GM23248 (cell line): ENCODE measurements at regions not wholly inside any gene's neighbourhood (a gene's known extent, or its start where the extent isn't known, plus 50 kb on each side); places are given as distances from the start of the nearest gene placed in this dataset.

ENCODE experiments used
- DNase-seq: peaks from one replicate; pipeline ENCODE4 v3.0.0-alpha.2; 2015
- H2AFZ ChIP-seq: fragments of 200-600 bp; sonication (generic); 2 replicates; pipeline ENCODE4 v1.6.1; 2016; ENCODE audit warnings: antibody characterized with exemption
- H3F3A ChIP-seq: fragments of 200-600 bp; sonication (generic); 2 replicates; pipeline ENCODE4 v1.6.1; 2016; ENCODE audit warnings: mild to moderate bottlenecking, antibody characterized with exemption, mixed run types; ENCODE audit not compliant: insufficient read depth
- H3K27ac ChIP-seq: fragments of 200-600 bp; sonication (generic); 2 replicates; pipeline ENCODE4 v1.5.1; 2016; ENCODE audit warnings: mild to moderate bottlenecking
- H3K27me3 ChIP-seq: fragments of 200-600 bp; sonication (generic); replicated peaks from 2 replicates; pipeline ENCODE4 v1.6.1; 2016; ENCODE audit warnings: mild to moderate bottlenecking; ENCODE audit not compliant: insufficient read depth
- H3K36me3 ChIP-seq: fragments of 200-600 bp; sonication (generic); 2 replicates; pipeline ENCODE4 v1.6.1; 2016; ENCODE audit warnings: low read depth, mild to moderate bottlenecking
- H3K4me1 ChIP-seq: fragments of 200-600 bp; sonication (generic); 2 replicates; pipeline ENCODE4 v1.6.1; 2016; ENCODE audit warnings: mild to moderate bottlenecking; ENCODE audit not compliant: insufficient read depth
- H3K4me2 ChIP-seq: fragments of 200-600 bp; sonication (generic); one replicate; pipeline ENCODE4 v1.6.1; 2016; ENCODE audit warnings: mild to moderate bottlenecking; ENCODE audit not compliant: unreplicated experiment
- H3K4me3 ChIP-seq: fragments of 200-600 bp; sonication (generic); 2 replicates; pipeline ENCODE4 v1.5.1; 2016; ENCODE audit warnings: mild to moderate bottlenecking
- H3K79me2 ChIP-seq: fragments of 200-600 bp; sonication (generic); 2 replicates; pipeline ENCODE4 v1.6.1; 2016; ENCODE audit warnings: mild to moderate bottlenecking; ENCODE audit not compliant: insufficient read depth
- H3K9ac ChIP-seq: fragments of 200-600 bp; sonication (generic); 2 replicates; pipeline ENCODE4 v1.6.1; 2016; ENCODE audit warnings: mild to moderate bottlenecking
- H3K9me2 ChIP-seq: fragments of 200-600 bp; sonication (generic); 2 replicates; pipeline ENCODE4 v1.6.1; 2016; ENCODE audit warnings: mixed run types, mild to moderate bottlenecking, moderate library complexity; ENCODE audit not compliant: insufficient read depth
- H3K9me3 ChIP-seq: fragments of 200-600 bp; sonication (generic); one replicate; pipeline ENCODE4 v1.6.1; 2017; ENCODE audit warnings: low read depth
- H4K20me1 ChIP-seq: fragments of 200-600 bp; sonication (generic); 2 replicates; pipeline ENCODE4 v1.6.0; 2016; ENCODE audit not compliant: insufficient read depth
- EZH2 ChIP-seq: fragments of 200-600 bp; sonication (generic); IDR thresholded peaks from 2 replicates; pipeline ENCODE4 v1.6.1; 2018; ENCODE audit warnings: antibody characterized with exemption, mild to moderate bottlenecking; ENCODE audit not compliant: insufficient read depth, poor library complexity, severe bottlenecking
- EZH2phosphoT487 ChIP-seq: fragments of 200-600 bp; sonication (generic); IDR thresholded peaks from 2 replicates; pipeline ENCODE4 v1.6.1; 2018; ENCODE audit warnings: antibody characterized with exemption, moderate library complexity, mild to moderate bottlenecking, low read depth; ENCODE audit not compliant: insufficient read depth
- WGBS, 2 experiments: methylation state at CpG; one replicate each; pipeline ENCODE4 v1.1.6; 2015 to 2017; ENCODE audit warnings: low lambda C conversion rate in 2 of 2, low coverage in 1 of 2; ENCODE audit errors: missing lambda C conversion rate in 2 of 2; 5-methylcytosine and 5-hydroxymethylcytosine counted together
- in situ Hi-C: fragments of 300-500 bp; cut with MboI; formaldehyde crosslinking; loops from 2 replicates; pipeline ENCODE4 v1.15.0; 2020

- Histone ChIP-seq H3K4me1 (no peaks in the 10 kb centered on the region), H3K9me3 (no peaks in the 10 kb centered on the region), H3K4me2 (no peak overlapping the region), H3K27ac (no peak overlapping the region), H3K36me3 (no peaks in the 10 kb centered on the region), H3K9me2 (no peaks in the 10 kb centered on the region), H3F3A (no peaks in the 10 kb centered on the region), H4K20me1 (no peaks in the 10 kb centered on the region), H2AFZ (no peak overlapping the region), H3K4me3 (no peak overlapping the region), H3K9ac (no peak overlapping the region), H3K27me3 (no peaks in the 10 kb centered on the region), H3K79me2 (no peaks in the 10 kb centered on the region)
- no peak for DNase-seq
- TF ChIP-seq EZH2phosphoT487 (no peak), EZH2 (no peak)
- in situ Hi-C loops, result no loop called here
- WGBS, 2 experiments, result 26 to 34% methylated on average over 3 of the region's 3 CpGs
These were observed 394.7 kb upstream of the KLHL29 start for GRCh38 chr2:22990246-22990645.

DNA sequence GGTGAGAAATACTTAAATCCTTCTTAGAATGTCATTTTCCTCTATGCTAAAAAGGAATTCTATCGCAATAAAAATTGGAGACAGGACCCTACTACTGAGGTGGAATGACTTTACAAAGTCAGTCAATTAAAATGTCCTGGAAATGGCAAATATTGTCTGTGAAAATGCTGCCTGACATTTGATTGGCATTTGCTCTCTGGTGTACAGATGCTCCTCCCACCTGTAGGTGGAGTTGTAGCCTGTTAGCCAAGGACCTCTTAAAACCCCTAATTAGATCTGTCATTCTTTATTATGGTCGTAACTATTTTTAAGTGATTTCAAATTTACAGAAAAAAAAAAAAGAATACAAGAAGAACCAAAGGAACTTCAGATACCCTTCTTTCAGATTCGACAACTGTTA is 393.1 kb upstream of the KLHL29 start:
- H3F3A ChIP-seq, result no peaks in the 10 kb centered on the region
- 35 to 36% methylated on average over 3 of the region's 3 CpGs for WGBS, 2 experiments
- no peaks in the 10 kb centered on the region for H3K79me2 ChIP-seq
- H4K20me1 ChIP-seq, result no peaks in the 10 kb centered on the region
- no peaks in the 10 kb centered on the region for H3K27me3 ChIP-seq
- no peak overlapping the region for H3K27ac ChIP-seq
- no peak overlapping the region for H3K4me3 ChIP-seq
- no peak overlapping the region for H3K4me2 ChIP-seq
- no peak for DNase-seq
- H3K9ac ChIP-seq, result no peak overlapping the region
- no peaks in the 10 kb centered on the region for H3K4me1 ChIP-seq
- TF ChIP-seq EZH2, result no peak
- no peak for TF ChIP-seq EZH2phosphoT487
- no peaks in the 10 kb centered on the region for H3K36me3 ChIP-seq
- in situ Hi-C loops, result no loop called here
- H2AFZ ChIP-seq, result no peak overlapping the region
- H3K9me2 ChIP-seq, result no peaks in the 10 kb centered on the region
- H3K9me3 ChIP-seq, result no peaks in the 10 kb centered on the region

- H3K9me2 ChIP-seq, result no peaks in the 10 kb centered on the region
- H3K27ac ChIP-seq, result no peak overlapping the region
- H3K36me3 ChIP-seq, result no peaks in the 10 kb centered on the region
- H3K27me3 ChIP-seq, result no peaks in the 10 kb centered on the region
- H3K4me2 ChIP-seq, result no peak overlapping the region
- WGBS, 2 experiments, result 44 to 50% methylated on average over 2 of the region's 2 CpGs
- no peak for TF ChIP-seq EZH2phosphoT487
- TF ChIP-seq EZH2, result no peak
- H3F3A ChIP-seq, result no peaks in the 10 kb centered on the region
- DNase-seq, result no peak
- no peak overlapping the region for H3K9ac ChIP-seq
- H3K9me3 ChIP-seq, result no peaks in the 10 kb centered on the region
- in situ Hi-C loops, result no loop called here
- H3K4me3 ChIP-seq, result no peak overlapping the region
- no peak overlapping the region for H2AFZ ChIP-seq
- no peaks in the 10 kb centered on the region for H4K20me1 ChIP-seq
- H3K79me2 ChIP-seq, result no peaks in the 10 kb centered on the region
- H3K4me1 ChIP-seq, result no peaks in the 10 kb centered on the region
These were observed 392.5 kb upstream of the KLHL29 start for GRCh38 chr2:22992441-22992840.

- H2AFZ ChIP-seq, result no peak overlapping the region
- H4K20me1 ChIP-seq, result no peaks in the 10 kb centered on the region
- no peak overlapping the region for H3K4me3 ChIP-seq
- H3K4me1 ChIP-seq, result no peaks in the 10 kb centered on the region
- TF ChIP-seq EZH2, result no peak
- no peak for TF ChIP-seq EZH2phosphoT487
- H3K27me3 ChIP-seq, result no peaks in the 10 kb centered on the region
- WGBS, 2 experiments, result 3 to 18% methylated on average over 1 of the region's 1 CpG
- H3K9me3 ChIP-seq, result no peaks in the 10 kb centered on the region
- DNase-seq, result no peak
- in situ Hi-C loops, result no loop called here
- no peak overlapping the region for H3K9ac ChIP-seq
- no peaks in the 10 kb centered on the region for H3K79me2 ChIP-seq
- no peak overlapping the region for H3K27ac ChIP-seq
- H3K4me2 ChIP-seq, result no peak overlapping the region
- no peaks in the 10 kb centered on the region for H3F3A ChIP-seq
- H3K9me2 ChIP-seq, result no peaks in the 10 kb centered on the region
- no peaks in the 10 kb centered on the region for H3K36me3 ChIP-seq
These were observed 391.7 kb upstream of the KLHL29 start for GRCh38 chr2:22993250-22993649.

- no peak overlapping the region for H3K4me2 ChIP-seq
- no peaks in the 10 kb centered on the region for H3K9me3 ChIP-seq
- no peaks in the 10 kb centered on the region for H3K36me3 ChIP-seq
- in situ Hi-C loops, result no loop called here
- no peaks in the 10 kb centered on the region for H3K27me3 ChIP-seq
- no peak overlapping the region for H2AFZ ChIP-seq
- H3K27ac ChIP-seq, result no peak overlapping the region
- no peak for TF ChIP-seq EZH2
- TF ChIP-seq EZH2phosphoT487, result no peak
- no peaks in the 10 kb centered on the region for H3K79me2 ChIP-seq
- no peaks in the 10 kb centered on the region for H3K4me1 ChIP-seq
- H4K20me1 ChIP-seq, result no peaks in the 10 kb centered on the region
- H3F3A ChIP-seq, result no peaks in the 10 kb centered on the region
- no peak overlapping the region for H3K9ac ChIP-seq
- 38 to 39% methylated on average over 3 of the region's 3 CpGs for WGBS, 2 experiments
- no peak for DNase-seq
- no peak overlapping the region for H3K4me3 ChIP-seq
- H3K9me2 ChIP-seq, result no peaks in the 10 kb centered on the region
These were observed 389.4 kb upstream of the KLHL29 start for GRCh38 chr2:22995576-22995975.
